ENCODE measurements at regions not wholly inside any gene's neighbourhood (a gene's known extent, or its start where the extent isn't known, plus 50 kb on each side); places are given as distances from the start of the nearest gene placed in this dataset.

DNA sequence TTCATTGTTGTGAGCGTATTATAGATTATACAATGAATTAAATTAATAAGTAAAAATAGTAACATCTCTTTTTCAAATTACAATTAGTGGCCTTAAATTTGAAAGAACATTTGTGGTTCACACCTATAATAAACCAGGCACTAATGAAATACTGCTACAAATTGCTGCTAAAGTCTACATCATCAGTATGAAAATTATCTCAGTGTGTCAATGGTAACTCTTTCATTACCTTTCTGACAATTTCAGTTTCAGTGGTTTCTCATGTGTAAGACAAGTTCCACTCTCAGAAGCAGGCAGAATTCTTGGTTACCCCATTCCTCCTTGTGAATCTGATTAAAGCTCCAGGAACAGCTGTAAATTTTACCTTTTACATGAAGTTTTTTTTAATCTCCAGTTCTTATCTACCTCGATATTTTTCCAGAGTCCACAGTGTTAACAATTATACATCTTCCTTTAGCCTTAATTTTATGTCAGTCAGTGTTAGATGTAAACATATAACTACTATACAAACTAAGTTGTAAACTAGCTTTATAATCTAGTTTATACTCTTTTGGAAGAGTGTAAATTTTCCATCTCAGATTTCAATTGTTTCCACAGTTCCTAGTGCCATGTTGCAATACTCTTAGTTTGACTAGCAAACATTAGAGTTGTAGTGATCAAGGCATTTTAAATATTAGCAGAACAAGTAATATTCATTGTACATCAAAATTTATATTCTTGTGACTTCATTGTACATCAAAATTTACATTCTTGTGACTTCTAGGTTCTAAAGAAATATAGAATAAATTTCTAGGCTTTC, 1038.4 kb downstream of the EPHA7 start:
- Histone ChIP-seq H3K27ac (no peak overlapping the region), H3K36me3 (no peaks in the 10 kb centered on the region), H3K4me3 (no peak overlapping the region), H3K9me3 (no peaks in the 10 kb centered on the region), H3K4me1 (no peaks in the 10 kb centered on the region), H3K27me3 (no peaks in the 10 kb centered on the region)
- TF ChIP-seq POLR2AphosphoS5 (IDR thresholded peaks at IDR 0.05) (no peak), POLR2A (IDR thresholded peaks at IDR 0.05) (no peak)
- TF ChIP-seq, protein P1, sequence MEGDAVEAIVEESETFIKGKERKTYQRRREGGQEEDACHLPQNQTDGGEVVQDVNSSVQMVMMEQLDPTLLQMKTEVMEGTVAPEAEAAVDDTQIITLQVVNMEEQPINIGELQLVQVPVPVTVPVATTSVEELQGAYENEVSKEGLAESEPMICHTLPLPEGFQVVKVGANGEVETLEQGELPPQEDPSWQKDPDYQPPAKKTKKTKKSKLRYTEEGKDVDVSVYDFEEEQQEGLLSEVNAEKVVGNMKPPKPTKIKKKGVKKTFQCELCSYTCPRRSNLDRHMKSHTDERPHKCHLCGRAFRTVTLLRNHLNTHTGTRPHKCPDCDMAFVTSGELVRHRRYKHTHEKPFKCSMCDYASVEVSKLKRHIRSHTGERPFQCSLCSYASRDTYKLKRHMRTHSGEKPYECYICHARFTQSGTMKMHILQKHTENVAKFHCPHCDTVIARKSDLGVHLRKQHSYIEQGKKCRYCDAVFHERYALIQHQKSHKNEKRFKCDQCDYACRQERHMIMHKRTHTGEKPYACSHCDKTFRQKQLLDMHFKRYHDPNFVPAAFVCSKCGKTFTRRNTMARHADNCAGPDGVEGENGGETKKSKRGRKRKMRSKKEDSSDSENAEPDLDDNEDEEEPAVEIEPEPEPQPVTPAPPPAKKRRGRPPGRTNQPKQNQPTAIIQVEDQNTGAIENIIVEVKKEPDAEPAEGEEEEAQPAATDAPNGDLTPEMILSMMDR (IDR thresholded peaks at IDR 0.05), result no peak
- intact Hi-C loops (cut with DNase I; ENCODE audit: low total_unique reads), result no loop called here
- DNase-seq (ENCODE audit: low spot score in 2 of 2), result no peak

DNA sequence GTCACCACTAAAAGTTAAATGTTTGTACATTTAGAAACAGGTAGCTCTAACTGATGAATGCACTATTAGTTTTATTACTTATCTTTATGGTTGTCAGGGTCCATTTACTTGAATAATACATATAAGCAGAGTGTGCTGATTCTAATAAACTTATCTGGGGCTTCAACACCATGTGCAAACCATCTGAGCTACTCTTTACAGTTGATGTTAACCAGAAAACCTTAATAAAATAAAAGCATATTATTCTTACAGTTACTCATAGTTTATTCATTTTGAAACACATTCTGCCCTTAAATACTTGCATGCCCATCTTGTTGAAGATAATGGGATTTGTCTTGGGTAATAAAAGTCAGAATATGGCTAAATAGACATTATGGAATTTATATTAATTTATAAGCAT, 1042.2 kb downstream of the EPHA7 start:
- H3K4me1 ChIP-seq, result no peaks in the 10 kb centered on the region
- H3K27ac ChIP-seq, result no peak overlapping the region
- no peaks in the 10 kb centered on the region for H3K27me3 ChIP-seq
- TF ChIP-seq POLR2AphosphoS5 (IDR thresholded peaks at IDR 0.05), result no peak
- TF ChIP-seq, protein P1 (IDR thresholded peaks at IDR 0.05), result no peak
- no peak for TF ChIP-seq POLR2A (IDR thresholded peaks at IDR 0.05)
- intact Hi-C loops (cut with DNase I; ENCODE audit: low total_unique reads), result no loop called here
- no peaks in the 10 kb centered on the region for H3K9me3 ChIP-seq
- no peak overlapping the region for H3K4me3 ChIP-seq
- no peaks in the 10 kb centered on the region for H3K36me3 ChIP-seq
- DNase-seq (ENCODE audit: low spot score in 2 of 2), result no peak

DNA sequence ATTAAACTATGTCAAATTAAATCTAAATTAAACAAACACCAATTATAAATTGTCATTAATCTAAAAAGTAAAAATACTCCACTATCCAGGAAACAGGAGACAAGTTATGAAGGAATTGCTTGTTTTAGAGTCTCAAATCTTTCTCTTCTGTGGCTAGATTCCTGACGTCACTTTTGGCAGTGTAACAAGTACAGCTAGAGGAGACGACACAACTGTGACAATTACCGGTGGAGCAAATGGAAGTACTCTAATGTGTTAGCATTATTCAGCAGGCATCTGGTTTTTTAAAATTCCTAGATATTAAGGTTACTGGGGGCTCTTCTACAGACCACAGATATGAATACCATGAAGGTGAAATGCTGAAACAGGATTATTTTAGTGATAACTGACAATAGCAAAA, 1042.7 kb downstream of the EPHA7 start:
- DNase-seq (ENCODE audit: low spot score in 2 of 2), result no peak
- Histone ChIP-seq H3K27ac (no peak overlapping the region), H3K4me1 (no peaks in the 10 kb centered on the region), H3K27me3 (no peaks in the 10 kb centered on the region), H3K4me3 (no peak overlapping the region), H3K36me3 (no peaks in the 10 kb centered on the region), H3K9me3 (no peaks in the 10 kb centered on the region)
- TF ChIP-seq, protein P1 (IDR thresholded peaks at IDR 0.05), result no peak
- TF ChIP-seq POLR2A (IDR thresholded peaks at IDR 0.05), result no peak
- no peak for TF ChIP-seq POLR2AphosphoS5 (IDR thresholded peaks at IDR 0.05)
- intact Hi-C loops (cut with DNase I; ENCODE audit: low total_unique reads), result no loop called here

DNA sequence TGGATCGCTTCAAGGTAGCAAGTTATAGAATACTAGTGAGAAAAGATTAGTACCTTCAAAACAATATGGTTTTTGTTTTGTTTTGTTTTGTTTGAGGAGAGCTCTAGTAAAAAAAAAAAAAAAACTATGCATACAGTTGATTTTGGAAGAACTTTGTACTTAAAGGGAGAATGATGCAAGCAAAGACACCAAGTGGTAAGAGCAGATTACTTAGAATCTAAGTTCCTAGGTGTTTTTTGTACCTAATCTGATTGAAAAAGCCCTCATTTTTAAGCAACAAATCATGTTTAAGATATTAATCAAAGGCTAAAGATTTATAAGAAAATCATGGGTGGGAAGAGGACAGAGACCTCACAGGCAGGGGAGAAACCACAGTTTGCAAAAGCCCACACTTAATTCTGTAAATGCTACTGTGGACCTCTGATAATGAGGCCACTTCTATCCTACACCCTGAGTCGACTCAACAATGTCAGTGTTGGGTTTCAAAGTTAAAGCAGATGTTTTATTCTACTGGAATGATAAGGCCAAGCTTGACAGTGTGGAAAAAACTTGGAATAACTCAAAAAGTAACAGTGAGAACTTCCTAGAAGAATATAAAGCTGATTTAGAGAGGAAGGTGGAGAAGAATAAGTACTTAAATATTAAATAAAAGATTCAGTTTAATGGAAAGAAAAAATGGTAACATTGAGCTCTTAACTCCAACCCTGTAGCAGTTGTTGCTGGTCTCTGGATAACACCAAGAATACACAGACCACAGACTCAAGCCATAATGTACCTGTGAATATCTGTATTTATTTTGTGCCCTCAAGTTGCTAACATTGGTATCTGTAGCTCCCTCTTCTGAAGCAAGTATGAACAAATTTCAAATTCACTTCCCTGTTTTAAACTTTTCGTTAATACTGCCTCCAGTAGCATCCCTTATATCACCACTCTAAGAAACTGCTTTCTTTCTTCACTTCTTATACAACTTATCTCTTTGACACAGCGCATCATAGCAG, 1047.8 kb downstream of the EPHA7 start:
- Histone ChIP-seq H3K4me1 (no peaks in the 10 kb centered on the region), H3K4me3 (no peak overlapping the region), H3K27me3 (no peaks in the 10 kb centered on the region), H3K36me3 (no peaks in the 10 kb centered on the region), H3K9me3 (no peaks in the 10 kb centered on the region), H3K27ac (no peak overlapping the region)
- TF ChIP-seq, protein P1 (IDR thresholded peaks at IDR 0.05), result no peak
- TF ChIP-seq POLR2AphosphoS5 (IDR thresholded peaks at IDR 0.05), result no peak
- TF ChIP-seq POLR2A (IDR thresholded peaks at IDR 0.05), result no peak
- intact Hi-C loops (cut with DNase I; ENCODE audit: low total_unique reads), result no loop called here
- no peak for DNase-seq (ENCODE audit: low spot score in 2 of 2)

DNA sequence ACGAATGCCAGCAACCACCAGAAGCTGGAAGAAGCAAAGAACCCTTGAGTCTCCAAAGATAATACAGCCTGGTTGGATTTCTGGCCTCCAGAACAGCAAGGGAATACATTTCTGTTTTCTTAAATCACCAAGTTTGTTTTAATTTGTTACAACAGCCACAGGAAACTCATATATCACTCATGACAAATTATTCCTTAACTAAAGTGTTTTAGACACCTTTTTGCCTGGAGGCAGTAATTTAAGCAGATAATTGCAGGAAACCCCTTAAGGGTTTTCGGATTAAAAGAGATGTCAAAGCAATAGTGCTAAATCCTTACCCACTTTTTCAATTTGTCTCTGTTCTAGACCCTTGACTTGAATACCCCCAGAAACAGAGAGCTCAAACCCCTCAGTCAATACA, 1050.0 kb downstream of the EPHA7 start:
- no peak for DNase-seq (ENCODE audit: low spot score in 2 of 2)
- intact Hi-C loops (cut with DNase I; ENCODE audit: low total_unique reads), result no loop called here
- Histone ChIP-seq H3K27ac (no peak overlapping the region), H3K27me3 (no peaks in the 10 kb centered on the region), H3K9me3 (no peaks in the 10 kb centered on the region), H3K36me3 (no peaks in the 10 kb centered on the region), H3K4me3 (no peak overlapping the region), H3K4me1 (no peaks in the 10 kb centered on the region)
- TF ChIP-seq, protein P1 (IDR thresholded peaks at IDR 0.05), result no peak
- TF ChIP-seq POLR2A (IDR thresholded peaks at IDR 0.05) (no peak), POLR2AphosphoS5 (IDR thresholded peaks at IDR 0.05) (no peak)

All from breast epithelium (tissue), 4 donors.